Muscle of leg (tissue), 3 donors: ENCODE measurements at regions not wholly inside any gene's neighbourhood (a gene's known extent, or its start where the extent isn't known, plus 50 kb on each side); places are given as distances from the start of the nearest gene placed in this dataset.

Experiments used
- DNase-seq: peaks from one replicate; pipeline ENCODE4 v3.0.0; 2013
- H3K27ac ChIP-seq: one replicate; pipeline ENCODE4 v1.5.1; 2013; ENCODE audit warnings: mild to moderate bottlenecking, low read length, control low read depth
- H3K27me3 ChIP-seq: one replicate; pipeline ENCODE4 v1.6.1; 2013; ENCODE audit warnings: low read length; ENCODE audit not compliant: control insufficient read depth, insufficient read depth
- H3K36me3 ChIP-seq: one replicate; pipeline ENCODE4 v1.6.1; 2013; ENCODE audit warnings: low read length; ENCODE audit not compliant: control insufficient read depth, insufficient read depth
- H3K4me1 ChIP-seq: one replicate; pipeline ENCODE4 v1.6.1; 2013; ENCODE audit warnings: low read length; ENCODE audit not compliant: control insufficient read depth, insufficient read depth
- H3K4me3 ChIP-seq: one replicate; pipeline ENCODE4 v1.5.1; 2013; ENCODE audit warnings: low read length, control low read depth
- H3K9me3 ChIP-seq: replicated peaks from 2 replicates; pipeline ENCODE4 v1.6.1; 2013; ENCODE audit warnings: low read depth, low read length; ENCODE audit not compliant: control insufficient read depth
- WGBS: methylation state at CpG from one replicate; pipeline ENCODE4 v1.1.5; 2013; ENCODE audit warnings: missing lambda C conversion rate; ENCODE audit not compliant: insufficient coverage; 5-methylcytosine and 5-hydroxymethylcytosine counted together

DNA sequence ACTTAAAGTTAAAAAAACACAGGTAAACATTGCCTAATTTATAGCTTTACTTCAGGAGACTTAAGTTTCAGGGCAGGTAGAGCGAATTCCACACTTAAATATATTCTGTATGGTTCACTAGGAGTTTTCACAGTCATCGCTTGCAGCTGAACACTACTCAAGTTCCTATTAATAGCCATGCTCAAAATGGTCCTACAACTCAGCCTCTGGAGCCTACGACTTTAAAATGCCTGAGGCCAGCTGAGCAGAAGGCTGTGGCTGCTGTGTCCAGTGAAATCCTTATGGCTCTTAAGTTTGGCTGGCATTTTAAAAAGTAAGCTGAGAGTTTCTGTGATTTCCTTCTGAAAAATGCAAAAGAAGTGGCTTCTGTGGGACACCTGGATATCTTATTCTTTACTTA is 105.4 kb upstream of the GLI3 start:
- Histone ChIP-seq H3K27ac (no peak overlapping the region), H3K9me3 (no peaks in the 10 kb centered on the region), H3K4me1 (peaks cover 5% of the 10 kb centered on the region), H3K4me3 (no peak overlapping the region), H3K27me3 (no peaks in the 10 kb centered on the region), H3K36me3 (no peaks in the 10 kb centered on the region)
- DNase-seq = peak; percentile 41
- 0% methylated on average over 1 of the region's 3 CpGs for WGBS

DNA sequence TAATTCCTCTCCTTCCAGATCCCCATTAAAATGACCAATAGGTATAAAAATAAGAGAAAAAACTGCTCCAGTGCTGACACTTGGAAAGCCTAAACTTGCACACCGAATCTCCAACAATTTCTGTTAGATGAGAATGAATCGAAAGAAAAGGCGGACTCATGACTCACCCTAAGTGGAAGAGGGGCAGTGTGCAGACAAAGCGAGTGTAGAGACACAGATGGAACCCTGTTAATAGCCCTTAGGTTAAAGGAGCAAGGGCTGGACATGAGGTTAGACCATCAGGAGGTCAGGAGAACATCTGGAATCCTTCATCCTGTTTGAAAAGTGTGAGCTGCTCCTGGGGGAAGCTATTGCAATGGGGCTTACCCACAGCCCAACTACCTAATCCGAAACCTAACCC is 103.4 kb upstream of the GLI3 start:
- H3K27ac ChIP-seq = no peak overlapping the region
- H3K9me3 ChIP-seq = no peaks in the 10 kb centered on the region
- H3K36me3 ChIP-seq = no peaks in the 10 kb centered on the region
- H3K4me3 ChIP-seq = no peak overlapping the region
- WGBS = 75% methylated on average over 3 of the region's 5 CpGs
- H3K4me1 ChIP-seq = no peaks in the 10 kb centered on the region
- H3K27me3 ChIP-seq = no peaks in the 10 kb centered on the region
- no peak for DNase-seq

DNA sequence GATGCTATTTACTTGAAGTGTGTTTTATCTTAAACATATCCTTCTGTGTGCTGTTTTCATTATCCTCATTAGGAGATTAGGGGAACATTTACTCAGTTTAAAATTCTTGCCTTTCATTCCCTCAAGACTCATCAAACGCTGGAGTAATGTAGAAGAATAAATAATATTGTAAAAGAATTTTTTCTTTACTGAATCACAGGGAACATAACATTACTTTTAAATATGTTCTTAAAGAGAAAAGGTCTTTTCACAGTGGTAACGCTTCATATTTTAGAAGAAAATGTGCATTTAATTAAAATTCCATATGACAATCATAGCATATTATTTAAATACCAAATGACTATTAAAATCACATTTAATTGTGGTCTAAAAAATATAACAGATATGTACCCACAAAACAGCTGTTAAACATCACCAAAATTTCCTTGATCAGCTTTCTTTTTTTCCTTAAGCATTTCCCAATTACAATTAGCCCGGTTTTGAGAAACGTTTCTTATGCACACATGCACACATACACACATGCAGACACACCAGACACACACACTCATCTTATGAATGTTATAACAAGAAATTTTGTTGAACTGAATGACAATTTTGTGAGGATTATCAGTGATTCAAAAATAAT is 102.0 kb upstream of the GLI3 start:
- WGBS = no CpG with 5 or more reads among the region's 4 CpGs
- Histone ChIP-seq H3K27ac (no peak overlapping the region), H3K9me3 (no peaks in the 10 kb centered on the region), H3K27me3 (no peaks in the 10 kb centered on the region), H3K4me3 (no peak overlapping the region), H3K4me1 (no peaks in the 10 kb centered on the region), H3K36me3 (no peaks in the 10 kb centered on the region)
- no peak for DNase-seq

GRCh38 chr7:42338231-42338915 is 101.4 kb upstream of the GLI3 start:
- Histone ChIP-seq H3K9me3 (no peaks in the 10 kb centered on the region), H3K27ac (no peak overlapping the region), H3K27me3 (no peaks in the 10 kb centered on the region), H3K4me3 (no peak overlapping the region), H3K36me3 (no peaks in the 10 kb centered on the region), H3K4me1 (no peaks in the 10 kb centered on the region)
- peak; percentile 43 for DNase-seq
- WGBS = 20% methylated on average over 1 of the region's 4 CpGs

GRCh38 chr7:42337225-42337905 is 100.4 kb upstream of the GLI3 start:
- DNase-seq = no peak
- Histone ChIP-seq H3K9me3 (peaks cover 6% of the 10 kb centered on the region), H3K27ac (no peak overlapping the region), H3K27me3 (no peaks in the 10 kb centered on the region), H3K4me3 (no peak overlapping the region), H3K4me1 (no peaks in the 10 kb centered on the region), H3K36me3 (no peaks in the 10 kb centered on the region)
- 90% methylated on average over 10 of the region's 13 CpGs for WGBS

GRCh38 chr7:42332605-42333222 is 95.7 kb upstream of the GLI3 start:
- Histone ChIP-seq H3K9me3 (peaks cover 12% of the 10 kb centered on the region), H3K27me3 (no peaks in the 10 kb centered on the region), H3K4me1 (no peaks in the 10 kb centered on the region), H3K4me3 (no peak overlapping the region), H3K36me3 (no peaks in the 10 kb centered on the region), H3K27ac (no peak overlapping the region)
- DNase-seq = no peak
- no CpG with 5 or more reads among the region's 2 CpGs for WGBS

GRCh38 chr7:42319631-42320030 is 82.6 kb upstream of the GLI3 start:
- Histone ChIP-seq H3K27me3 (no peaks in the 10 kb centered on the region), H3K9me3 (no peaks in the 10 kb centered on the region), H3K36me3 (no peaks in the 10 kb centered on the region), H3K4me3 (no peak overlapping the region), H3K27ac (no peak overlapping the region), H3K4me1 (no peaks in the 10 kb centered on the region)
- DNase-seq = no peak
- WGBS = no CpG with 5 or more reads among the region's 2 CpGs

- H3K9me3 ChIP-seq = peaks cover 3% of the 10 kb centered on the region
These were observed 78.6 kb upstream of the GLI3 start for GRCh38 chr7:42315631-42316030.

DNA sequence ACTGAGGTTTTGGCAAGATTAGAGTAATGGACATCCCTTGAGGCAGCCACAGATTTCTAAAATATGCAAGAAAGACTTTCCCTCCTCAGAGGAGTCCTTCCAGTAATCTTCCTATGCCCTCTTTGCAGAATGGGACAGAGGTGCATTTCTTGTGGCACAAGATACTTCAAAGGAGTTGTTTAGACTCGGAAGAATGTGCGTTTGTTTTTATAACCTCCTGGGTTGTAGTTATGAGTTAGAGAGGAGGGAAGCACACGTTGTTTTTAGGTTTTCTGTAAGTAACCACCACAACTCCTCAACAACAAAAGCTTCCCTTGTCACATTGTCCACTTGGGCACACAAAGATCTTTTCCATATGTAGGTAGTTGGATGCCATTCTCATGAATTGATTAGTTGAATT is 78.1 kb upstream of the GLI3 start:
- Histone ChIP-seq H3K36me3 (no peaks in the 10 kb centered on the region), H3K4me1 (no peaks in the 10 kb centered on the region), H3K9me3 (peaks cover 3% of the 10 kb centered on the region), H3K27ac (no peak overlapping the region), H3K4me3 (no peak overlapping the region), H3K27me3 (no peaks in the 10 kb centered on the region)
- no CpG with 5 or more reads among the region's 3 CpGs for whole genome bisulfite sequencing
- DNase-seq = no peak

More at GRCh38 chr7:42315631-42316030, 78.6 kb upstream of the GLI3 start:
- Histone ChIP-seq H3K4me1 (no peaks in the 10 kb centered on the region), H3K4me3 (no peak overlapping the region), H3K27ac (no peak overlapping the region), H3K27me3 (no peaks in the 10 kb centered on the region), H3K36me3 (no peaks in the 10 kb centered on the region)
- no peak for DNase-seq

DNA sequence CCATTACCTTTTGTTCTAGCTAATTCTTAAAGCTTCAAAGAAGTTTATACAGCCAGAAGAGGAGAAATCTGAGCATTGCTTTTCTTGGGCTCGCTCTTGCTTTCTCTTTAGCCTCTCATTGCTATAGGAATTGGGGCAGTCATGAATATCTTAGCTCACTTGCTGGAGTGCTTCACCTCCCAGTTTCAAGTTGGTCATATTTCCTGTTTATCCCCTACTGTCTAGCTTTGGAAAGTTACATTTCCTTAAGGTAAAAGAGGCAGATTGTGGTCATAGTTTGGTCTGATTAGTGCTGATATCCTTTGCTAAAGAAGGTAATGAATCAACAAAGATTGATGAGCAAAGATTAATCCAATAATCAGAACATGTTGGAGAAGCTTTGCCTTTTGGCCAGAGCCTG is 77.7 kb upstream of the GLI3 start:
- Histone ChIP-seq H3K4me1 (no peaks in the 10 kb centered on the region), H3K4me3 (no peak overlapping the region), H3K27ac (no peak overlapping the region), H3K36me3 (no peaks in the 10 kb centered on the region), H3K9me3 (peaks cover 3% of the 10 kb centered on the region), H3K27me3 (no peaks in the 10 kb centered on the region)
- DNase-seq = no peak
- WGBS = no CpG with 5 or more reads among the region's 1 CpG
